SK-N-SH (cell line): ENCODE measurements at regions not wholly inside any gene's neighbourhood (a gene's known extent, or its start where the extent isn't known, plus 50 kb on each side); places are given as distances from the start of the nearest gene placed in this dataset.

Experiments used
- CTCF ChIP-seq: fragments of 200-600 bp; sonication (generic); IDR thresholded peaks from 2 replicates; pipeline ENCODE4 v1.6.1; 2017; ENCODE audit warnings: antibody characterized with exemption, mild to moderate bottlenecking, moderate library complexity
- EP300 ChIP-seq, 2 experiments: IDR thresholded peaks; 2 replicates each; pipeline versions ENCODE4 v1.4.0 to v1.6.1; 2012; ENCODE audit warnings: borderline replicate concordance in 1 of 2, low read depth in 1 of 2, low read length in 1 of 2
- EZH2phosphoT487 ChIP-seq: fragments of 200-600 bp; sonication (generic); IDR thresholded peaks from 2 replicates; pipeline ENCODE4 v1.6.1; 2017; ENCODE audit warnings: low read depth, mixed run types, mild to moderate bottlenecking, antibody characterized with exemption, moderate library complexity, borderline replicate concordance
- FOXJ3 ChIP-seq: sonication (generic); formaldehyde crosslinking; IDR thresholded peaks from 2 replicates; pipeline ENCODE4 v1.5.1; 2020; ENCODE audit warnings: mild to moderate bottlenecking, missing genetic modification reagents
- JUND ChIP-seq: IDR thresholded peaks from 2 replicates; pipeline ENCODE4 v1.4.0; 2012
- RAD21 ChIP-seq: IDR thresholded peaks from 2 replicates; pipeline ENCODE4 v1.6.1; 2012; ENCODE audit warnings: mild to moderate bottlenecking, low read length
- REST ChIP-seq: IDR thresholded peaks from 2 replicates; pipeline ENCODE4 v1.6.1; 2012; ENCODE audit warnings: mild to moderate bottlenecking, low read depth, low read length, moderate library complexity
- SIN3A ChIP-seq: IDR thresholded peaks from 2 replicates; pipeline ENCODE4 v1.6.1; 2012; ENCODE audit warnings: low read depth, mild to moderate bottlenecking, low read length, moderate library complexity, borderline replicate concordance
- USF2 ChIP-seq: fragments of 150-350 bp; IDR thresholded peaks from 2 replicates; pipeline ENCODE4 v1.6.1; 2017; ENCODE audit warnings: antibody characterized with exemption, low read length, low read depth, borderline replicate concordance
- YY1 ChIP-seq: IDR thresholded peaks from 2 replicates; pipeline ENCODE4 v1.4.0; 2012; ENCODE audit warnings: low read depth, mild to moderate bottlenecking
- ZBTB33 ChIP-seq: IDR thresholded peaks from 2 replicates; pipeline ENCODE4 v1.4.0; 2012; ENCODE audit warnings: low read depth, borderline replicate concordance

- TF ChIP-seq CTCF: no peak
- no peak for TF ChIP-seq REST
- no peak for TF ChIP-seq SIN3A
- TF ChIP-seq USF2: no peak
- no peak for TF ChIP-seq JUND
- no peak for TF ChIP-seq EZH2phosphoT487
- no peak for TF ChIP-seq ZBTB33
- no peak for TF ChIP-seq EP300 (IDR thresholded peaks at IDR 0.05; ENCODE audit: borderline replicate concordance in 1 of 2, low read depth in 1 of 2, low read length in 1 of 2)
- no peak for TF ChIP-seq YY1
- TF ChIP-seq RAD21: no peak
- no peak for TF ChIP-seq FOXJ3 (CRISPR knock-in tag)
These were observed 898.1 kb downstream of the TYW1 start for GRCh38 chr7:67894746-67895145.
